ENCODE measurements at regions not wholly inside any gene's neighbourhood (a gene's known extent, or its start where the extent isn't known, plus 50 kb on each side); places are given as distances from the start of the nearest gene placed in this dataset.

- DNase-seq, result no peak
- Mint-ChIP-seq H3K27ac (peak overlapping the region; percentile 68), H3K9me3 (no peaks in the 10 kb centered on the region), H3K36me3 (ENCODE audit: low read depth) (no peaks in the 10 kb centered on the region), H3K4me3 (peak overlapping the region; percentile 24), H3K27me3 (no peaks in the 10 kb centered on the region), H3K4me1 (peaks cover 34% of the 10 kb centered on the region)
- intact Hi-C loops (cut with micrococcal nuclease), result loop anchor here (1.0 to 5.0 kb wide), 5 partner anchors 14 to 75 kb away; partner anchors contain the start of gene PPP2R5A
Measured at GRCh38 chr1:212219679-212220463, 65.3 kb upstream of the PPP2R5A start.

GRCh38 chr1:212221801-212222200 lies 63.4 kb upstream of the PPP2R5A start:
- Mint-ChIP-seq H3K36me3 (ENCODE audit: low read depth) (no peaks in the 10 kb centered on the region), H3K4me3 (no peak overlapping the region), H3K27ac (no peak overlapping the region), H3K27me3 (no peaks in the 10 kb centered on the region), H3K9me3 (no peaks in the 10 kb centered on the region), H3K4me1 (peaks cover 46% of the 10 kb centered on the region)
- intact Hi-C loops (cut with micrococcal nuclease), result no loop called here
- DNase-seq, result no peak

GRCh38 chr1:212224102-212224501 lies 61.1 kb upstream of the PPP2R5A start:
- no peaks in the 10 kb centered on the region for H3K27me3 Mint-ChIP-seq
- H3K27ac Mint-ChIP-seq, result peak overlapping the region; percentile 27
- H3K9me3 Mint-ChIP-seq, result no peaks in the 10 kb centered on the region
- peaks cover 1% of the 10 kb centered on the region for H3K36me3 Mint-ChIP-seq (ENCODE audit: low read depth)
- no peak for DNase-seq
- intact Hi-C loops (cut with micrococcal nuclease), result no loop called here
- peak overlapping the region; percentile 11 for H3K4me3 Mint-ChIP-seq
- H3K4me1 Mint-ChIP-seq, result peaks cover 33% of the 10 kb centered on the region

GRCh38 chr1:212225416-212225815 lies 59.8 kb upstream of the PPP2R5A start:
- peak; percentile 82 for DNase-seq
- peaks cover 28% of the 10 kb centered on the region for H3K4me1 Mint-ChIP-seq
- intact Hi-C loops (cut with micrococcal nuclease), result loop anchor here (1.0 kb wide), 1 partner anchor 9 kb away; no protein-coding TSS in a partner anchor

GRCh38 chr1:212225871-212226302 lies 59.3 kb upstream of the PPP2R5A start:
- Mint-ChIP-seq H3K27me3 (no peaks in the 10 kb centered on the region), H3K4me1 (peaks cover 28% of the 10 kb centered on the region), H3K27ac (peak overlapping the region; percentile 80), H3K4me3 (peak overlapping the region; percentile 29), H3K36me3 (ENCODE audit: low read depth) (peaks cover 1% of the 10 kb centered on the region), H3K9me3 (no peaks in the 10 kb centered on the region)
- intact Hi-C loops (cut with micrococcal nuclease), result loop anchor here (1.0 kb wide), 1 partner anchor 8 kb away; no protein-coding TSS in a partner anchor
- DNase-seq, result no peak

More at GRCh38 chr1:212225416-212225815, 59.8 kb upstream of the PPP2R5A start:
- Mint-ChIP-seq H3K9me3 (no peaks in the 10 kb centered on the region), H3K4me3 (peak overlapping the region; percentile 55), H3K27me3 (no peaks in the 10 kb centered on the region), H3K27ac (peak overlapping the region; percentile 80), H3K36me3 (ENCODE audit: low read depth) (peaks cover 1% of the 10 kb centered on the region)

GRCh38 chr1:212226467-212226866 lies 58.7 kb upstream of the PPP2R5A start:
- peak overlapping the region; percentile 7 for H3K4me3 Mint-ChIP-seq
- H3K9me3 Mint-ChIP-seq, result no peaks in the 10 kb centered on the region
- peak overlapping the region; percentile 62 for H3K27ac Mint-ChIP-seq
- intact Hi-C loops (cut with micrococcal nuclease), result no loop called here
- no peaks in the 10 kb centered on the region for H3K27me3 Mint-ChIP-seq
- H3K4me1 Mint-ChIP-seq, result peaks cover 30% of the 10 kb centered on the region
- H3K36me3 Mint-ChIP-seq (ENCODE audit: low read depth), result peaks cover 1% of the 10 kb centered on the region
- no peak for DNase-seq

- Mint-ChIP-seq H3K27ac (no peak overlapping the region), H3K9me3 (no peaks in the 10 kb centered on the region), H3K4me3 (no peak overlapping the region), H3K4me1 (peaks cover 37% of the 10 kb centered on the region), H3K36me3 (ENCODE audit: low read depth) (peaks cover 1% of the 10 kb centered on the region), H3K27me3 (no peaks in the 10 kb centered on the region)
- intact Hi-C loops (cut with micrococcal nuclease), result no loop called here
- no peak for DNase-seq
Measured at GRCh38 chr1:212228076-212228475, 57.1 kb upstream of the PPP2R5A start.

GRCh38 chr1:212228591-212229119 lies 56.6 kb upstream of the PPP2R5A start:
- Mint-ChIP-seq H3K27me3 (no peaks in the 10 kb centered on the region), H3K4me1 (peaks cover 42% of the 10 kb centered on the region), H3K36me3 (ENCODE audit: low read depth) (peaks cover 1% of the 10 kb centered on the region), H3K4me3 (no peak overlapping the region), H3K27ac (no peak overlapping the region), H3K9me3 (no peaks in the 10 kb centered on the region)
- DNase-seq, result no peak
- intact Hi-C loops (cut with micrococcal nuclease), result no loop called here

- intact Hi-C loops (cut with micrococcal nuclease), result loop anchor here (5.0 kb wide), 1 partner anchor 42 kb away; no protein-coding TSS in a partner anchor
- Mint-ChIP-seq H3K27me3 (no peaks in the 10 kb centered on the region), H3K4me3 (no peak overlapping the region), H3K9me3 (no peaks in the 10 kb centered on the region), H3K27ac (no peak overlapping the region), H3K36me3 (ENCODE audit: low read depth) (peaks cover 1% of the 10 kb centered on the region), H3K4me1 (peaks cover 43% of the 10 kb centered on the region)
- no peak for DNase-seq
Measured at GRCh38 chr1:212229654-212230053, 55.6 kb upstream of the PPP2R5A start.

- H3K27me3 Mint-ChIP-seq, result no peaks in the 10 kb centered on the region
- DNase-seq, result no peak
- H3K36me3 Mint-ChIP-seq (ENCODE audit: low read depth), result peaks cover 1% of the 10 kb centered on the region
- no peak overlapping the region for H3K27ac Mint-ChIP-seq
- no peaks in the 10 kb centered on the region for H3K9me3 Mint-ChIP-seq
- intact Hi-C loops (cut with micrococcal nuclease), result loop anchor here (5.0 kb wide), 1 partner anchor 43 kb away; no protein-coding TSS in a partner anchor
- no peak overlapping the region for H3K4me3 Mint-ChIP-seq
- peaks cover 44% of the 10 kb centered on the region for H3K4me1 Mint-ChIP-seq
Measured at GRCh38 chr1:212230329-212230728, 54.9 kb upstream of the PPP2R5A start.

- Mint-ChIP-seq H3K4me1 (peaks cover 42% of the 10 kb centered on the region), H3K27ac (no peak overlapping the region), H3K4me3 (no peak overlapping the region), H3K36me3 (ENCODE audit: low read depth) (peaks cover 1% of the 10 kb centered on the region), H3K9me3 (no peaks in the 10 kb centered on the region), H3K27me3 (no peaks in the 10 kb centered on the region)
- DNase-seq, result no peak
- intact Hi-C loops (cut with micrococcal nuclease), result loop anchor here (5.0 kb wide), 1 partner anchor 44 kb away; no protein-coding TSS in a partner anchor
Measured at GRCh38 chr1:212231372-212231771, 53.8 kb upstream of the PPP2R5A start.

GRCh38 chr1:212232090-212232489 lies 53.1 kb upstream of the PPP2R5A start:
- Mint-ChIP-seq H3K27ac (no peak overlapping the region), H3K4me3 (no peak overlapping the region), H3K4me1 (peaks cover 41% of the 10 kb centered on the region), H3K36me3 (ENCODE audit: low read depth) (peaks cover 1% of the 10 kb centered on the region), H3K9me3 (no peaks in the 10 kb centered on the region), H3K27me3 (no peaks in the 10 kb centered on the region)
- intact Hi-C loops (cut with micrococcal nuclease), result loop anchor here (5.0 kb wide), 1 partner anchor 45 kb away; no protein-coding TSS in a partner anchor
- no peak for DNase-seq

GRCh38 chr1:212233321-212233720 lies 51.9 kb upstream of the PPP2R5A start:
- intact Hi-C loops (cut with micrococcal nuclease), result loop anchor here (5.0 kb wide), 1 partner anchor 46 kb away; no protein-coding TSS in a partner anchor
- H3K27me3 Mint-ChIP-seq, result no peaks in the 10 kb centered on the region
- no peaks in the 10 kb centered on the region for H3K9me3 Mint-ChIP-seq
- H3K4me3 Mint-ChIP-seq, result no peak overlapping the region
- no peak for DNase-seq
- peaks cover 48% of the 10 kb centered on the region for H3K4me1 Mint-ChIP-seq
- peak overlapping the region; percentile 68 for H3K27ac Mint-ChIP-seq
- H3K36me3 Mint-ChIP-seq (ENCODE audit: low read depth), result peaks cover 1% of the 10 kb centered on the region
